ENCODE measurements at regions not wholly inside any gene's neighbourhood (a gene's known extent, or its start where the extent isn't known, plus 50 kb on each side); places are given as distances from the start of the nearest gene placed in this dataset.

DNA sequence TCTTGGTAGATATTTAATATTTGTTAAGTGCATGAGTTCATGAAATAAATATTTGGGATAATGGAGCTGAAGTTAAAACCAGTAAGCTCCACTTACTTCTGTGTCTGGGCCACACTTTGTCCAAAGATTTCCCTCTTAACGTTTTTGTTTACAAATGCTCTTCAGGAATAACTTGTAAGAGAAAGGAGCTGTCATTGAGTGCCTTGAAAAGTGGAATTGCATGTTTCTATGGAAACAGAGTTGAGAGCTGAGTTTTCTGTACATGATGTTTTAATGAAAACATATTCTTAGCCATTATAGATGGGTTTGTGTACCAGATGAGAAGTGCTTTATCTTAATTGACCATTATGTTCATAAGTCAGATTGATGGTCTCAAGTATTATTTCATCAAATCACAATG lies 1045.4 kb upstream of the EEF2KMT start:
- DNase-seq (ENCODE audit: low spot score) = no peak
- TF ChIP-seq ZNF720 (CRISPR knock-in tag; IDR thresholded peaks at IDR 0.05) = no peak
- TF ChIP-seq MAFF (IDR thresholded peaks at IDR 0.05; ENCODE audit: low read depth, low read length) = no peak
- no peak for TF ChIP-seq PLRG1 (conservative IDR thresholded peaks at IDR 0.05)
- TF ChIP-seq ZNF160 (CRISPR knock-in tag; IDR thresholded peaks at IDR 0.05) = no peak
- no peak for TF ChIP-seq ZBTB1 (CRISPR knock-in tag; IDR thresholded peaks at IDR 0.05; ENCODE audit: borderline replicate concordance)
- TF ChIP-seq LCORL (IDR thresholded peaks at IDR 0.05) = no peak
- TF ChIP-seq LCORL (CRISPR knock-in tag; IDR thresholded peaks at IDR 0.05) = no peak
- no peak for TF ChIP-seq ZNF441 (CRISPR knock-in tag; IDR thresholded peaks at IDR 0.05; ENCODE audit: borderline replicate concordance)
- TF ChIP-seq, protein P1, sequence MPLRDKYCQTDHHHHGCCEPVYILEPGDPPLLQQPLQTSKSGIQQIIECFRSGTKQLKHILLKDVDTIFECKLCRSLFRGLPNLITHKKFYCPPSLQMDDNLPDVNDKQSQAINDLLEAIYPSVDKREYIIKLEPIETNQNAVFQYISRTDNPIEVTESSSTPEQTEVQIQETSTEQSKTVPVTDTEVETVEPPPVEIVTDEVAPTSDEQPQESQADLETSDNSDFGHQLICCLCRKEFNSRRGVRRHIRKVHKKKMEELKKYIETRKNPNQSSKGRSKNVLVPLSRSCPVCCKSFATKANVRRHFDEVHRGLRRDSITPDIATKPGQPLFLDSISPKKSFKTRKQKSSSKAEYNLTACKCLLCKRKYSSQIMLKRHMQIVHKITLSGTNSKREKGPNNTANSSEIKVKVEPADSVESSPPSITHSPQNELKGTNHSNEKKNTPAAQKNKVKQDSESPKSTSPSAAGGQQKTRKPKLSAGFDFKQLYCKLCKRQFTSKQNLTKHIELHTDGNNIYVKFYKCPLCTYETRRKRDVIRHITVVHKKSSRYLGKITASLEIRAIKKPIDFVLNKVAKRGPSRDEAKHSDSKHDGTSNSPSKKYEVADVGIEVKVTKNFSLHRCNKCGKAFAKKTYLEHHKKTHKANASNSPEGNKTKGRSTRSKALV (CRISPR knock-in tag; IDR thresholded peaks at IDR 0.05) = no peak
- ATAC-seq = no peak
- no peak overlapping the region for H3K4me2 ChIP-seq (ENCODE audit: low read depth, low read length)
- no peak for FAIRE-seq
- POLR2A ChIA-PET = no interaction called here
- H2AFZ ChIP-seq (ENCODE audit: low read length) = no peak overlapping the region
- no peak overlapping the region for H3K9ac ChIP-seq (ENCODE audit: insufficient read depth, low read depth, low read length)
- H4K20me1 ChIP-seq (ENCODE audit: insufficient read depth, low read length) = no peaks in the 10 kb centered on the region
- H3K4me3 ChIP-seq (replicated peaks in 1 of 3; ENCODE audit: insufficient read depth in 1 of 3, low read depth in 2 of 3, low read length in 3 of 3) = no peak overlapping the region
- in situ Hi-C loops (cut with HindIII; ENCODE audit: extremely low pct_ligation_motif_present, low pct_unique_long_range_greater_than_20kb) (no loop called here), intact Hi-C loops (cut with micrococcal nuclease; ENCODE audit: unreplicated experiment) (no loop called here)
- H3K4me1 ChIP-seq (ENCODE audit: insufficient read depth, low read length) = no peaks in the 10 kb centered on the region
- peaks cover 19% of the 10 kb centered on the region; the same call in 1 of the 2 replicates for H3K9me3 ChIP-seq (ENCODE audit: low read length)
- WGBS (ENCODE audit: low lambda C conversion rate) = 0% methylated on average over 1 of the region's 1 CpG
- BruUV-seq (replicated peaks) = no TSS peak
- CTCF ChIA-PET (ENCODE audit: low intra/inter-chr PET ratio, low total read pairs) = no interaction called here
- no peaks in the 10 kb centered on the region for H3K79me2 ChIP-seq (ENCODE audit: insufficient read depth, low read length)
- H3K27me3 ChIP-seq (ENCODE audit: control insufficient read depth in 1 of 2, insufficient read depth in 2 of 2, low read length in 2 of 2) = no peaks in the 10 kb centered on the region; a peak in 1 of 5 replicates
- H3K27ac ChIP-seq (ENCODE audit: extremely low read length, insufficient read depth, low read length) = no peak overlapping the region
- H3K36me3 ChIP-seq (replicated peaks in 1 of 2; ENCODE audit: control insufficient read depth in 1 of 2, insufficient read depth in 2 of 2, low read length in 2 of 2) = no peaks in the 10 kb centered on the region

All from HepG2 (cell line).